ENCODE measurements at regions not wholly inside any gene's neighbourhood (a gene's known extent, or its start where the extent isn't known, plus 50 kb on each side); places are given as distances from the start of the nearest gene placed in this dataset.

- H3K27me3 Mint-ChIP-seq (ENCODE audit: low read depth in 2 of 2), result no peaks in the 10 kb centered on the region
- H3K4me1 Mint-ChIP-seq, result no peaks in the 10 kb centered on the region
- Histone ChIP-seq H3K4me3 (ENCODE audit: low read length) (no peak overlapping the region), H3K27me3 (ENCODE audit: control insufficient read depth, insufficient read depth, low read length) (no peaks in the 10 kb centered on the region), H3K27ac (ENCODE audit: low read length) (no peak overlapping the region), H3K4me1 (ENCODE audit: control insufficient read depth, insufficient read depth, low read length) (no peaks in the 10 kb centered on the region), H3K36me3 (ENCODE audit: control insufficient read depth, insufficient read depth, low read length) (no peaks in the 10 kb centered on the region), H3K9me3 (ENCODE audit: control insufficient read depth, insufficient read depth, low read length) (no peaks in the 10 kb centered on the region)
- H3K27ac Mint-ChIP-seq, result no peak overlapping the region
- no peaks in the 10 kb centered on the region for H3K9me3 Mint-ChIP-seq
- intact Hi-C loops (cut with micrococcal nuclease), result no loop called here
- H3K4me3 Mint-ChIP-seq, result no peak overlapping the region
- TF ChIP-seq CTCF (IDR thresholded peaks at IDR 0.05), result no peak
- DNase-seq (peak in 1 of 2 donors; percentile 15), ATAC-seq (no peak)
- no peaks in the 10 kb centered on the region for H3K36me3 Mint-ChIP-seq
- WGBS (ENCODE audit: insufficient coverage), result 95% methylated on average over 7 of the region's 12 CpGs
Measured at GRCh38 chr7:115707258-115708012, 323.1 kb downstream of the TFEC start.

- H3K4me3 ChIP-seq (ENCODE audit: low read length), result no peak overlapping the region
- Mint-ChIP-seq H3K4me3 (no peak overlapping the region), H3K9me3 (no peaks in the 10 kb centered on the region), H3K4me1 (no peaks in the 10 kb centered on the region), H3K36me3 (no peaks in the 10 kb centered on the region), H3K27ac (no peak overlapping the region), H3K27me3 (ENCODE audit: low read depth in 2 of 2) (no peaks in the 10 kb centered on the region)
- TF ChIP-seq CTCF (IDR thresholded peaks at IDR 0.05), result no peak
- no peak overlapping the region for H3K27ac ChIP-seq (ENCODE audit: low read length)
- intact Hi-C loops (cut with micrococcal nuclease), result no loop called here
- ATAC-seq (no peak), DNase-seq (no peak)
- no peaks in the 10 kb centered on the region for H3K4me1 ChIP-seq (ENCODE audit: control insufficient read depth, insufficient read depth, low read length)
- H3K9me3 ChIP-seq (ENCODE audit: control insufficient read depth, insufficient read depth, low read length), result no peaks in the 10 kb centered on the region
- no peaks in the 10 kb centered on the region for H3K36me3 ChIP-seq (ENCODE audit: control insufficient read depth, insufficient read depth, low read length)
- no peaks in the 10 kb centered on the region for H3K27me3 ChIP-seq (ENCODE audit: control insufficient read depth, insufficient read depth, low read length)
- 69% methylated on average over 2 of the region's 2 CpGs for WGBS (ENCODE audit: insufficient coverage)
Measured at GRCh38 chr7:115704884-115705283, 325.7 kb downstream of the TFEC start.

- no peak overlapping the region for H3K27ac ChIP-seq (ENCODE audit: low read length)
- Mint-ChIP-seq H3K36me3 (no peaks in the 10 kb centered on the region), H3K4me3 (no peak overlapping the region), H3K27me3 (ENCODE audit: low read depth in 2 of 2) (no peaks in the 10 kb centered on the region), H3K4me1 (no peaks in the 10 kb centered on the region), H3K27ac (no peak overlapping the region), H3K9me3 (no peaks in the 10 kb centered on the region)
- ATAC-seq (no peak), DNase-seq (no peak)
- no peak overlapping the region for H3K4me3 ChIP-seq (ENCODE audit: low read length)
- intact Hi-C loops (cut with micrococcal nuclease), result no loop called here
- H3K36me3 ChIP-seq (ENCODE audit: control insufficient read depth, insufficient read depth, low read length), result no peaks in the 10 kb centered on the region
- no peaks in the 10 kb centered on the region for H3K9me3 ChIP-seq (ENCODE audit: control insufficient read depth, insufficient read depth, low read length)
- no peaks in the 10 kb centered on the region for H3K4me1 ChIP-seq (ENCODE audit: control insufficient read depth, insufficient read depth, low read length)
- no CpG with 5 or more reads among the region's 1 CpG for WGBS (ENCODE audit: insufficient coverage)
- TF ChIP-seq CTCF (IDR thresholded peaks at IDR 0.05), result no peak
- H3K27me3 ChIP-seq (ENCODE audit: control insufficient read depth, insufficient read depth, low read length), result no peaks in the 10 kb centered on the region
Measured at GRCh38 chr7:115701141-115701540, 329.4 kb downstream of the TFEC start.

GRCh38 chr7:115694424-115694823 lies 336.1 kb downstream of the TFEC start:
- Mint-ChIP-seq H3K27me3 (ENCODE audit: low read depth in 2 of 2) (no peaks in the 10 kb centered on the region), H3K27ac (no peak overlapping the region), H3K9me3 (peaks cover 0 to 3% of the 10 kb centered on the region in 2 donors), H3K36me3 (no peaks in the 10 kb centered on the region), H3K4me1 (no peaks in the 10 kb centered on the region), H3K4me3 (no peak overlapping the region)
- TF ChIP-seq CTCF (IDR thresholded peaks at IDR 0.05), result no peak
- H3K27ac ChIP-seq (ENCODE audit: low read length), result no peak overlapping the region
- no peaks in the 10 kb centered on the region for H3K4me1 ChIP-seq (ENCODE audit: control insufficient read depth, insufficient read depth, low read length)
- ATAC-seq (no peak), DNase-seq (no peak)
- intact Hi-C loops (cut with micrococcal nuclease), result no loop called here
- H3K4me3 ChIP-seq (ENCODE audit: low read length), result no peak overlapping the region
- no peaks in the 10 kb centered on the region for H3K9me3 ChIP-seq (ENCODE audit: control insufficient read depth, insufficient read depth, low read length)
- no peaks in the 10 kb centered on the region for H3K36me3 ChIP-seq (ENCODE audit: control insufficient read depth, insufficient read depth, low read length)
- H3K27me3 ChIP-seq (ENCODE audit: control insufficient read depth, insufficient read depth, low read length), result no peaks in the 10 kb centered on the region

Measured in natural killer cell (primary cell).